GM21360 (cell line): ENCODE measurements at regions not wholly inside any gene's neighbourhood (a gene's known extent, or its start where the extent isn't known, plus 50 kb on each side); places are given as distances from the start of the nearest gene placed in this dataset.

Experiments
- ATAC-seq: cut with Tn5 transposase; IDR thresholded peaks from one replicate; pipeline ENCODE4 v1.9.1; 2021; ENCODE audit warnings: mild to moderate bottlenecking, moderate library complexity; ENCODE audit not compliant: unreplicated experiment

- ATAC-seq, result no peak
Observed at GRCh38 chr3:10583798-10584708, 78.7 kb upstream of the ATP2B2 start.

- ATAC-seq, result no peak
Observed at GRCh38 chr3:10585945-10586344, 80.6 kb upstream of the ATP2B2 start.

- no peak for ATAC-seq
Observed at GRCh38 chr3:10594915-10595314, 89.5 kb upstream of the ATP2B2 start.

- ATAC-seq, result no peak
Observed at GRCh38 chr3:10596746-10597448, 91.5 kb upstream of the ATP2B2 start.

- no peak for ATAC-seq
Observed at GRCh38 chr3:10597733-10598132, 92.3 kb upstream of the ATP2B2 start.

GRCh38 chr3:10599017-10599416 lies 93.6 kb upstream of the ATP2B2 start:
- ATAC-seq, result no peak

GRCh38 chr3:10599444-10599843 lies 94.1 kb upstream of the ATP2B2 start:
- no peak for ATAC-seq

- no peak for ATAC-seq
Observed at GRCh38 chr3:10600296-10600714, 94.9 kb upstream of the ATP2B2 start.

- no peak for ATAC-seq
Observed at GRCh38 chr3:10600726-10601125, 95.3 kb upstream of the ATP2B2 start.

- ATAC-seq, result no peak
Observed at GRCh38 chr3:10601151-10601856, 95.9 kb upstream of the ATP2B2 start.

GRCh38 chr3:10601857-10602230 lies 96.5 kb upstream of the ATP2B2 start:
- ATAC-seq, result no peak

- ATAC-seq, result no peak
Observed at GRCh38 chr3:10602271-10602670, 96.9 kb upstream of the ATP2B2 start.

GRCh38 chr3:10602769-10603768 lies 97.7 kb upstream of the ATP2B2 start:
- ATAC-seq, result no peak

- no peak for ATAC-seq
Observed at GRCh38 chr3:10609134-10609533, 103.7 kb upstream of the ATP2B2 start.

- no peak for ATAC-seq
Observed at GRCh38 chr3:10614168-10614567, 108.8 kb upstream of the ATP2B2 start.

- no peak for ATAC-seq
Observed at GRCh38 chr3:10615715-10616114, 110.3 kb upstream of the ATP2B2 start.

- ATAC-seq, result no peak
Observed at GRCh38 chr3:10616321-10616720, 110.9 kb upstream of the ATP2B2 start.

GRCh38 chr3:10619989-10620832 lies 114.8 kb upstream of the ATP2B2 start:
- ATAC-seq, result no peak

GRCh38 chr3:10620833-10621082 lies 115.4 kb upstream of the ATP2B2 start:
- no peak for ATAC-seq
